ENCODE measurements at regions not wholly inside any gene's neighbourhood (a gene's known extent, or its start where the extent isn't known, plus 50 kb on each side); places are given as distances from the start of the nearest gene placed in this dataset.
"Not testable (repeated sequence)": the region's sequence is repeated elsewhere in the genome, so short reads cannot be mapped to it uniquely, and the experiment has no call there.

DNA sequence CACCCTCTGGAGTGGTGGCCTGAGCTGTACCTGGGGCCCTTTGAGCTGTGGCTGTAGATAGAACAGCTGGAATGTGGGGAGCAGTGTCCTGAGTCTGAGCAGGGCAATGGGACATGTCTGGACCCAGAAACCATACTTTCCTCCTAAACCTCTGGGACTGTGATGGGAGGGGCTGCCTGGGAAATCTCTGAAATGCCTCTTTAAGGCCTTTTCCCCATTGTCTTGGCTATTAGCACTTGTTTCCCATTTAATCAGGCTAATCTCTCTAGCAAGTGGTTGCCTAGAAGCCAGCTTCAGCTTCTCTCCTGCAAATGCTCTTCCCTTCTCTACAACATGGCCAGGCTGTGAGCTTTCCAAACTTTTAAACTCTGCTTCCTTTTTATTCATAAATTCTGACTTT is 58.5 kb upstream of the SPATA16 start:
- DNase-seq (ENCODE audit: extremely low spot score): no peak
- ChIA-PET CTCF (no interaction called here), POLR2A (no interaction called here)
- TF ChIP-seq, protein P1, sequence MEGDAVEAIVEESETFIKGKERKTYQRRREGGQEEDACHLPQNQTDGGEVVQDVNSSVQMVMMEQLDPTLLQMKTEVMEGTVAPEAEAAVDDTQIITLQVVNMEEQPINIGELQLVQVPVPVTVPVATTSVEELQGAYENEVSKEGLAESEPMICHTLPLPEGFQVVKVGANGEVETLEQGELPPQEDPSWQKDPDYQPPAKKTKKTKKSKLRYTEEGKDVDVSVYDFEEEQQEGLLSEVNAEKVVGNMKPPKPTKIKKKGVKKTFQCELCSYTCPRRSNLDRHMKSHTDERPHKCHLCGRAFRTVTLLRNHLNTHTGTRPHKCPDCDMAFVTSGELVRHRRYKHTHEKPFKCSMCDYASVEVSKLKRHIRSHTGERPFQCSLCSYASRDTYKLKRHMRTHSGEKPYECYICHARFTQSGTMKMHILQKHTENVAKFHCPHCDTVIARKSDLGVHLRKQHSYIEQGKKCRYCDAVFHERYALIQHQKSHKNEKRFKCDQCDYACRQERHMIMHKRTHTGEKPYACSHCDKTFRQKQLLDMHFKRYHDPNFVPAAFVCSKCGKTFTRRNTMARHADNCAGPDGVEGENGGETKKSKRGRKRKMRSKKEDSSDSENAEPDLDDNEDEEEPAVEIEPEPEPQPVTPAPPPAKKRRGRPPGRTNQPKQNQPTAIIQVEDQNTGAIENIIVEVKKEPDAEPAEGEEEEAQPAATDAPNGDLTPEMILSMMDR (IDR thresholded peaks at IDR 0.05; ENCODE audit: control extremely low read depth, extremely low read depth, low read depth, missing control alignments): no peak

DNA sequence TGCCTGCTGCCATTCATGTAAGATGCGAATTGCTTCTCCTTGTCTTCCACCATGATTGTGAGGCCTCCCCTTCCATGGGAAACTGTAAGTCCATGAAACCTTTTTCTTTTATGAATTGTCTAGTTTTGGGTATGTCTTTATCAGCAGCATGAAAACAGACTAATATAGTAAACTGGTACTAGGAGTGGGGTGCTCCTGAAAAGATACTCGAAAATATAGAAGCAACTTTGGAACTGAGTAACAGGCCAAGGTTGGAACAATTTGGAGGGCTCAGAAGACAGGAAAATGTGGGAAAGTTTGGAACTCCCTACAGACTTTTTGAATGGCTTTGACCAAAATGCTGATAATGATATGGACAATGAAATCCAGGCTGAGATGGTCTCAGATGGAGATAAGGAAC is 53.8 kb upstream of the SPATA16 start:
- DNase-seq (ENCODE audit: extremely low spot score); POLR2A ChIA-PET; CTCF ChIA-PET: not testable (repeated sequence)

DNA sequence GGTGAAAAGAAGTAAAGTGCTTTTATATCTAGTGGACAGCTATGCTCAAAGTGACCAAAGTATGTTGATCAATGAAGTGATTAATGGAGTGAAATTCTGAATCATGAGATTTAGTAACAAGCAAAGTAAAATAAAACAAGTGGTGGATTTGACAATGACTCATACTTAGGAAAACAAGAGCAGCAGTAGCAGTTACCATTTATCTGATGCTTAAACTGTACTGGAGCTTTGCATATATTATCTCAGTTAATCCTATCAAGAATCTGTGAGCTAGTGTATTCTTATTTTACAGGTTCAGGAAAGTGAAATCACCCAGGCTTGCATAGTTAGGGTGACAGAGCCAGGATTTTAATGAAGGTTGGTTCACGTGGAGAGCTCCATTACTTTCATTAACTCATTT is 50.6 kb upstream of the SPATA16 start:
- DNase-seq (ENCODE audit: extremely low spot score): no peak
- TF ChIP-seq, protein P1 (IDR thresholded peaks at IDR 0.05; ENCODE audit: control extremely low read depth, extremely low read depth, low read depth, missing control alignments): no peak
- ChIA-PET POLR2A (no interaction called here), CTCF (interaction anchor here (1.2 kb wide), 1 partner anchor 28 kb away, joined by 3 read pairs; no protein-coding TSS in a partner anchor)
